22Rv1 (cell line): ENCODE measurements at regions not wholly inside any gene's neighbourhood (a gene's known extent, or its start where the extent isn't known, plus 50 kb on each side); places are given as distances from the start of the nearest gene placed in this dataset.

Experiments used
- CTCF ChIP-seq: fragments of 450-650 bp; IDR thresholded peaks from 2 replicates; pipeline ENCODE4 v1.5.1; 2017; ENCODE audit warnings: mild to moderate bottlenecking
- ZFX ChIP-seq: fragments of 450-650 bp; IDR thresholded peaks from 2 replicates; pipeline ENCODE4 v1.6.1; 2017; ENCODE audit warnings: antibody characterized with exemption, borderline replicate concordance

GRCh38 chr9:113669522-113670115, 206.1 kb downstream of the RGS3 start:
- TF ChIP-seq CTCF (no peak), ZFX (no peak)
